Parathyroid adenoma (tissue), 2 donors: ENCODE measurements at regions not wholly inside any gene's neighbourhood (a gene's known extent, or its start where the extent isn't known, plus 50 kb on each side); places are given as distances from the start of the nearest gene placed in this dataset.

ENCODE experiments used
- H2AFZ ChIP-seq: fragments of 300-600 bp; sonication (generic); one replicate; pipeline ENCODE4 v1.7.0; 2017; ENCODE audit warnings: antibody characterized with exemption, mild to moderate bottlenecking
- H3K27ac ChIP-seq: fragments of 300-600 bp; sonication (generic); one replicate; pipeline ENCODE4 v1.7.0; 2017
- H3K27me3 ChIP-seq: fragments of 300-600 bp; sonication (generic); one replicate; pipeline ENCODE4 v1.7.0; 2017; ENCODE audit warnings: low read length; ENCODE audit not compliant: control insufficient read depth, insufficient read depth
- H3K36me3 ChIP-seq: fragments of 300-600 bp; sonication (generic); one replicate; pipeline ENCODE4 v1.7.0; 2017; ENCODE audit warnings: low read length; ENCODE audit not compliant: control insufficient read depth, insufficient read depth
- H3K4me1 ChIP-seq: fragments of 300-600 bp; sonication (generic); one replicate; pipeline ENCODE4 v1.7.0; 2017; ENCODE audit warnings: control low read depth
- H3K4me2 ChIP-seq: fragments of 300-600 bp; sonication (generic); one replicate; pipeline ENCODE4 v1.7.0; 2017; ENCODE audit warnings: low read length
- H3K4me3 ChIP-seq: fragments of 300-600 bp; sonication (generic); one replicate; pipeline ENCODE4 v1.7.0; 2017; ENCODE audit warnings: low read depth, low read length
- H3K79me2 ChIP-seq: fragments of 300-600 bp; sonication (generic); one replicate; pipeline ENCODE4 v1.7.0; 2017; ENCODE audit warnings: control low read depth
- H3K9ac ChIP-seq: fragments of 300-600 bp; sonication (generic); one replicate; pipeline ENCODE4 v1.7.0; 2017; ENCODE audit warnings: mild to moderate bottlenecking
- H3K9me3 ChIP-seq: fragments of 300-600 bp; sonication (generic); one replicate; pipeline ENCODE4 v1.7.0; 2017; ENCODE audit warnings: low read length; ENCODE audit not compliant: control insufficient read depth
- TF ChIP-seq, protein P1 (sequence below): fragments of 300-600 bp; sonication (generic); IDR thresholded peaks from one replicate; pipeline ENCODE4 v1.7.0; 2017; ENCODE audit warnings: antibody characterized with exemption, mild to moderate bottlenecking
- donor health status: primary hyperparathyroidism.

DNA sequence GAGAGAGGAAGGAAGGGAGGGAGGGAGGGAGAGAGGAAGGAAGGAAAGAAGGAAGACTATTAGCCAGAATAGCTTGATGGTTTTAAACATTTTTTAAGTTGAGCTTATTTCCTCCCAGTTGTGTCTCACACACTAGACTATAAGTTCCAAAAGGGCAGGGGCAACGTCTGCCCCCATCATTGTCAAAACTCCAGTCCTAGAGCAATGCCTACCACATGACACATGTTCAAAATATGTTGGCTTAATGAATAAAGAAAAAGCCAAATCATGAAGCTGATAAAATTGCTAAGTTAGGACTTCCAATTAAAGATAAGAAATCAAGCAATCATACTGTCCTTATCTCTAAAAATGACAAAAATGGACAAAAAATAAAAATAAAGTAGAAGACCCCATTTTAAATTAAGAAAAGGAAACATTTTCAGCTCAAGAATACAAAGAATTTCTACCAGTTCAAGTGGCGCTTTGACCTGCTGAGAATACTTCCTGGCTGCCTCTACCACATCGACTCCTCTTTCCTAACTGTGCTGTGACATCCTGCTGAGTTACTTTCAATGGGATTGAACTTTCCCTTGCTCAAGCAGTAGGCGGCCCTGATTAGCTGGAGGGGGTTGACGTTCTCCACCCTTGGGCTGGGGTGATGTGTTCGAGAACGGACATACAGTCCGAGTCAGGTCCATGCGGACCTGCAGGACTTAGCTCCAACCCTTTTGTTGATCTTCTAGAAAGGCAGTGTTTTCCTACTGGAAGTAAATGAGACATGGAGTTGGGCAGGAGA lies 283.9 kb upstream of the FOXQ1 start:
- Histone ChIP-seq H2AFZ (no peak overlapping the region), H3K36me3 (no peaks in the 10 kb centered on the region), H3K4me3 (no peak overlapping the region), H3K9ac (no peak overlapping the region), H3K9me3 (no peaks in the 10 kb centered on the region), H3K4me1 (no peaks in the 10 kb centered on the region), H3K27ac (no peak overlapping the region), H3K27me3 (no peaks in the 10 kb centered on the region), H3K4me2 (no peak overlapping the region), H3K79me2 (no peaks in the 10 kb centered on the region)
- TF ChIP-seq, protein P1, sequence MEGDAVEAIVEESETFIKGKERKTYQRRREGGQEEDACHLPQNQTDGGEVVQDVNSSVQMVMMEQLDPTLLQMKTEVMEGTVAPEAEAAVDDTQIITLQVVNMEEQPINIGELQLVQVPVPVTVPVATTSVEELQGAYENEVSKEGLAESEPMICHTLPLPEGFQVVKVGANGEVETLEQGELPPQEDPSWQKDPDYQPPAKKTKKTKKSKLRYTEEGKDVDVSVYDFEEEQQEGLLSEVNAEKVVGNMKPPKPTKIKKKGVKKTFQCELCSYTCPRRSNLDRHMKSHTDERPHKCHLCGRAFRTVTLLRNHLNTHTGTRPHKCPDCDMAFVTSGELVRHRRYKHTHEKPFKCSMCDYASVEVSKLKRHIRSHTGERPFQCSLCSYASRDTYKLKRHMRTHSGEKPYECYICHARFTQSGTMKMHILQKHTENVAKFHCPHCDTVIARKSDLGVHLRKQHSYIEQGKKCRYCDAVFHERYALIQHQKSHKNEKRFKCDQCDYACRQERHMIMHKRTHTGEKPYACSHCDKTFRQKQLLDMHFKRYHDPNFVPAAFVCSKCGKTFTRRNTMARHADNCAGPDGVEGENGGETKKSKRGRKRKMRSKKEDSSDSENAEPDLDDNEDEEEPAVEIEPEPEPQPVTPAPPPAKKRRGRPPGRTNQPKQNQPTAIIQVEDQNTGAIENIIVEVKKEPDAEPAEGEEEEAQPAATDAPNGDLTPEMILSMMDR, result no peak

DNA sequence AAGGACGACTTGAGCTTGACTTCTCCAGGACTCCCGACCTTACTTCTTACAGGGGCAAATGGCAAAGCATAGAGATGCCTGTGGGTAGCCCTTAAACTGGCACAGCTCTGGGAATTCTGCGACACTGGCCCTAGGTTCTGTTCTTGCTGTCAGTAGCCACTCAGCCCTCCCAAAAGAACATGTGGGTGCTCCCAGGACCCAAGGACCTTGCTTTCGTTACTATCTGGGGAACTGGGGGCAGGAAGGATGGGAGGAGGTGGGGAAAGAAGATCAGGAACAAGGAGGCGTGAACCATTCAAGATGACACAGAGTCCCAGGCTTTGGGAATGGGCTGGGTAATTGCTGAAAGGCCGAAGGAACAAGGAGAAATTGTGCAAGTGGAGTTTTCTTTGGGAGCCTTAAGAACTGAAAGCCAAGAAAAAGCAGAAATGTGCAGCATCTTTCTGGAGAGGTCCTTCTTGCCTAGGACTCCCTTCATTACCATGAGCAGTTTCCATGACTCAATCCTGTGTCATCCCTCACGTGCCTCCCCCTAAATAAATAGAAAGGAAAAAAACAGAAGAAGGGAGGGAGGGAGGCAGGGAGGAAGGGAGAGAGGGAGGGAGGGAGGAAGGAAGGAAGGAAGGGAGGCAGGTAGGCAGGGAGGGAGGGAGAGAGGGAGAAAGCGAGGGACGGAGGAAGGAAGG lies 284.6 kb upstream of the FOXQ1 start:
- Histone ChIP-seq H3K36me3 (no peaks in the 10 kb centered on the region), H3K4me2 (no peak overlapping the region), H2AFZ (no peak overlapping the region), H3K9ac (no peak overlapping the region), H3K4me3 (no peak overlapping the region), H3K27me3 (no peaks in the 10 kb centered on the region), H3K79me2 (no peaks in the 10 kb centered on the region), H3K27ac (no peak overlapping the region), H3K9me3 (no peaks in the 10 kb centered on the region), H3K4me1 (no peaks in the 10 kb centered on the region)
- TF ChIP-seq, protein P1, result no peak

DNA sequence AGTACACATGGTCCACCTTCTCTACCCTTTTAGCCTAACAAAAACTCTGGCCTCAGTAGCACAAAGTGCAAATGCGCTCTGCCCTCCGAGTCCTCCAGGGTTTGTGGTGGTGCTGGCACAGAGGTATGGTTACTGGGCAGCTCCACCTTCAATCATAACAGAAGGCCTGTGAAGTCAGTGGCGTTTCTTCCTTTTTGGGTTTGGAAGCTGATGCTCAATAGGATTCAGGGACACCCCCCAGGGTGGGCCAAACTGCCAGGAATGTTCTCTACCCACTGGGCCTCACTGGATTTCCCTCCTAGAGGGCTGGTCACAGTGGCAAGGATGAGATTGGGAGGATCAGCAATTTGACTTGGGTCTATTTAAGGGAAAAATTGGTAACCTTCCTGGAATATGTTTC lies 286.1 kb upstream of the FOXQ1 start:
- no peak overlapping the region for H3K27ac ChIP-seq
- H3K4me2 ChIP-seq, result no peak overlapping the region
- H3K9ac ChIP-seq, result no peak overlapping the region

DNA sequence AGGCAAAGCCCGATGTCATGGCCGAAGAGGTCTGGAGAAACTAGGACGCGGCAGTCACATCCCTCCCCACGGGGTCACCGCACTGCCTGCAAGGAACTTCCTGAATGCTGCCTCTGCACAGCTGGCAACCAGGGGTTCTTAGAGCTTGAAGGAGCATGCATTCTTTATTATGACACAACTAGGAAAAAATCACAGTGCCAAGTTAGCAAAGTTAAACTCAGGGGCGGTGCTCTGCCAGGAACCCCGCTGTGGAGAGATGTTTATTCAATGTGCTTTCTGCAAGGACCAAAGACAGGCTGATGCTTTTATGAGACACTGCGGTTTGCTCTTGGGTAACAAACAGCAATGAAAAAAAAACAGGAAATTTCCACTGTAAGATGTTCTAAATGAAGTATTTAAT lies 287.3 kb upstream of the FOXQ1 start:
- Histone ChIP-seq H3K27ac (no peak overlapping the region), H3K4me3 (no peak overlapping the region), H3K27me3 (no peaks in the 10 kb centered on the region), H3K36me3 (no peaks in the 10 kb centered on the region), H3K4me1 (no peaks in the 10 kb centered on the region), H3K9me3 (no peaks in the 10 kb centered on the region), H3K79me2 (no peaks in the 10 kb centered on the region), H3K4me2 (no peak overlapping the region), H2AFZ (no peak overlapping the region), H3K9ac (no peak overlapping the region)
- TF ChIP-seq, protein P1, result no peak

More for the DNA sequence above, 286.1 kb upstream of the FOXQ1 start:
- Histone ChIP-seq H2AFZ (no peak overlapping the region), H3K79me2 (no peaks in the 10 kb centered on the region), H3K9me3 (no peaks in the 10 kb centered on the region), H3K36me3 (no peaks in the 10 kb centered on the region), H3K27me3 (no peaks in the 10 kb centered on the region), H3K4me3 (no peak overlapping the region), H3K4me1 (no peaks in the 10 kb centered on the region)
- TF ChIP-seq, protein P1, result no peak
